ENCODE measurements at regions not wholly inside any gene's neighbourhood (a gene's known extent, or its start where the extent isn't known, plus 50 kb on each side); places are given as distances from the start of the nearest gene placed in this dataset.

DNA sequence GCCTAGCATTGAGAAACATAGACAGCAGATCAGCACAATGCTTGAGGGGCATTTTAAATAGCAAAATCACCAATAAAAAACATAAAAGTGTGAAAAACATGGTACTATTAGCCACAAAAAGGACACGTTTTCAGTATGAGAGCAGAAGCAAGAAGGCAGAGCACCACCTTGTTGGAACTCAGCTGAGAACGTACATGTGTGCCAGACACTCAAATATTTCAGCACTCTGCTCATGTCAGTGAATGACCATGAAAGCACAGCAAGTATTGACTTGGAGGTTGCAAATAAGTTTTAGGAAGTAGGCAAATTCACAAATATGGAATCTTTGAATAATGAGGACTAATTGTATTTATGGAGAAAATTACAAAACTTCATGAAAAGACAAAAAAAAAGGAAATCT, 193.4 kb upstream of the PKN2 start:
- Histone ChIP-seq H3K9me3 (ENCODE audit: control insufficient read depth in 2 of 3, low read length in 3 of 3) (no peaks in the 10 kb centered on the region), H3K4me3 (ENCODE audit: low read length) (no peak overlapping the region), H3K36me3 (ENCODE audit: control insufficient read depth in 2 of 3, insufficient read depth in 3 of 3, low read length in 3 of 3) (no peaks in the 10 kb centered on the region), H3K4me1 (ENCODE audit: control insufficient read depth in 2 of 2, insufficient read depth in 2 of 2, low read length in 2 of 2) (no peaks in the 10 kb centered on the region), H3K27me3 (ENCODE audit: control insufficient read depth in 2 of 2, insufficient read depth in 2 of 2, low read length in 2 of 2) (no peaks in the 10 kb centered on the region), H3K27ac (ENCODE audit: low read depth, low read length) (no peak overlapping the region)
- Mint-ChIP-seq H3K27me3 (peaks cover 0 to 29% (median 7%) of the 10 kb centered on the region in 5 donors), H3K27ac (no peak overlapping the region), H3K36me3 (no peaks in the 10 kb centered on the region), H3K9me3 (no peaks in the 10 kb centered on the region), H3K4me1 (no peaks in the 10 kb centered on the region), H3K4me3 (no peak overlapping the region)
- intact Hi-C loops (cut with micrococcal nuclease): no loop called here
- DNase-seq: no peak
- ATAC-seq: no peak
- ChIA-PET POLR2A (no interaction called here), CTCF (no interaction called here)

DNA sequence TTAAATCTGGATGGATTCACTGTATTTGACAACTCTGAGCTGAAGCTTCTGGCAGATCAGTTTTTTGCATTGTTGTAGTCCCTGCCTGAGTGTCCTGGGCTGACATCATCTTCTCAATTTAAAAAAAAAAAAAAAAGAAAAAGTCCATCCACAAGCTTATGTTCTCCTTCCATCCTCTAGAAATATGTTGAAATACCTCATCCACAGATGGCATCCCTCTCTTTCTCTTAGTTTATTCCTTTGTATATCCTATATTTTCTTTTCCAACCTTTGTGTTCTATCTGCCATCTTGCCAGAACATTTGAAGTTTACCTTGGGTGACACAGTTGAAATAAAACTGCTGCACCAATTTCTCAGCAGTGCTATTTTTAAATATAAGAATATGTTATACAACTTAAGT, 184.4 kb upstream of the PKN2 start:
- no peak for DNase-seq
- POLR2A ChIA-PET: no interaction called here
- Histone ChIP-seq H3K27ac (ENCODE audit: low read depth, low read length) (no peak overlapping the region), H3K9me3 (ENCODE audit: control insufficient read depth in 2 of 3, low read length in 3 of 3) (no peaks in the 10 kb centered on the region), H3K27me3 (ENCODE audit: control insufficient read depth in 2 of 2, insufficient read depth in 2 of 2, low read length in 2 of 2) (no peaks in the 10 kb centered on the region), H3K4me1 (ENCODE audit: control insufficient read depth in 2 of 2, insufficient read depth in 2 of 2, low read length in 2 of 2) (no peaks in the 10 kb centered on the region), H3K4me3 (ENCODE audit: low read length) (no peak overlapping the region), H3K36me3 (ENCODE audit: control insufficient read depth in 2 of 3, insufficient read depth in 3 of 3, low read length in 3 of 3) (no peaks in the 10 kb centered on the region)
- CTCF ChIA-PET: no interaction called here
- intact Hi-C loops (cut with micrococcal nuclease): no loop called here
- Mint-ChIP-seq H3K4me3 (no peak overlapping the region), H3K4me1 (no peaks in the 10 kb centered on the region), H3K9me3 (peaks cover 0 to 3% (median 0%) of the 10 kb centered on the region in 11 donors), H3K36me3 (no peaks in the 10 kb centered on the region), H3K27me3 (peaks cover 0 to 30% (median 8%) of the 10 kb centered on the region in 5 donors), H3K27ac (no peak overlapping the region)
- no peak for ATAC-seq

- ChIA-PET POLR2A (no interaction called here), CTCF (no interaction called here)
- Mint-ChIP-seq H3K9me3 (peaks cover 0 to 6% (median 0%) of the 10 kb centered on the region in 11 donors), H3K36me3 (no peaks in the 10 kb centered on the region), H3K27ac (no peak overlapping the region), H3K4me1 (no peaks in the 10 kb centered on the region), H3K4me3 (no peak overlapping the region), H3K27me3 (peaks cover 0 to 31% (median 11%) of the 10 kb centered on the region in 5 donors)
- DNase-seq (no peak), ATAC-seq (no peak)
- intact Hi-C loops (cut with micrococcal nuclease): no loop called here
- no peaks in the 10 kb centered on the region for H3K36me3 ChIP-seq (ENCODE audit: control insufficient read depth in 2 of 3, insufficient read depth in 3 of 3, low read length in 3 of 3)
- H3K4me1 ChIP-seq (ENCODE audit: control insufficient read depth in 2 of 2, insufficient read depth in 2 of 2, low read length in 2 of 2): no peaks in the 10 kb centered on the region
- no peaks in the 10 kb centered on the region for H3K9me3 ChIP-seq (ENCODE audit: control insufficient read depth in 2 of 3, low read length in 3 of 3)
- H3K27me3 ChIP-seq (ENCODE audit: control insufficient read depth in 2 of 2, insufficient read depth in 2 of 2, low read length in 2 of 2): no peaks in the 10 kb centered on the region
- no peak overlapping the region for H3K27ac ChIP-seq (ENCODE audit: low read depth, low read length)
- H3K4me3 ChIP-seq (ENCODE audit: low read length): no peak overlapping the region
Measured at GRCh38 chr1:88502886-88503285, 181.2 kb upstream of the PKN2 start.

DNA sequence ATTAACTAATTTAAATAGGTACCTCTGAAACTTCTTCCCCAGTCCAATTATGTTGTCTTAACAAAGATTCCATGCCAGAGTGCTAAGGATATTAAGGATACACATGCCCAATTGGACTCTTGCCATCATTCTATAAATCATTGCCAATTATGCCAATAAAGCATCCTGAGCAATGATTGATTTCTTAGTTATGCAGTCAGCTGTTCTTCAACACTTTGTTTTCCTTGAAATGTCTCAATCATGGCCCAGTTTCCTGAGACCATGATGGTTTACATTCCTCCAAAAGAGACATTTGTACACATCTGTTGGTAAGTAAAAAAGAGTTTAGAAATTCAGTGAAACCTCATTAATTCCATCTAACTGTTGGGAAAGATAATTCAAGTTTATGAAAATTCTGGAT, 180.4 kb upstream of the PKN2 start:
- no peak overlapping the region for H3K27ac ChIP-seq (ENCODE audit: low read depth, low read length)
- DNase-seq (no peak), ATAC-seq (no peak)
- H3K4me3 ChIP-seq (ENCODE audit: low read length): no peak overlapping the region
- H3K36me3 Mint-ChIP-seq: no peaks in the 10 kb centered on the region
- no peaks in the 10 kb centered on the region for H3K27me3 ChIP-seq (ENCODE audit: control insufficient read depth in 2 of 2, insufficient read depth in 2 of 2, low read length in 2 of 2)
- H3K36me3 ChIP-seq (ENCODE audit: control insufficient read depth in 2 of 3, insufficient read depth in 3 of 3, low read length in 3 of 3): no peaks in the 10 kb centered on the region
- H3K27me3 Mint-ChIP-seq: peaks cover 0 to 26% (median 11%) of the 10 kb centered on the region in 5 donors
- H3K9me3 ChIP-seq (ENCODE audit: control insufficient read depth in 2 of 3, low read length in 3 of 3): no peaks in the 10 kb centered on the region
- H3K4me1 Mint-ChIP-seq: no peaks in the 10 kb centered on the region
- no peaks in the 10 kb centered on the region for H3K4me1 ChIP-seq (ENCODE audit: control insufficient read depth in 2 of 2, insufficient read depth in 2 of 2, low read length in 2 of 2)
- intact Hi-C loops (cut with micrococcal nuclease): no loop called here
- ChIA-PET POLR2A (no interaction called here), CTCF (no interaction called here)
- no peak overlapping the region for H3K27ac Mint-ChIP-seq
- H3K9me3 Mint-ChIP-seq: peaks cover 0 to 4% (median 0%) of the 10 kb centered on the region in 11 donors
- H3K4me3 Mint-ChIP-seq: no peak overlapping the region

DNA sequence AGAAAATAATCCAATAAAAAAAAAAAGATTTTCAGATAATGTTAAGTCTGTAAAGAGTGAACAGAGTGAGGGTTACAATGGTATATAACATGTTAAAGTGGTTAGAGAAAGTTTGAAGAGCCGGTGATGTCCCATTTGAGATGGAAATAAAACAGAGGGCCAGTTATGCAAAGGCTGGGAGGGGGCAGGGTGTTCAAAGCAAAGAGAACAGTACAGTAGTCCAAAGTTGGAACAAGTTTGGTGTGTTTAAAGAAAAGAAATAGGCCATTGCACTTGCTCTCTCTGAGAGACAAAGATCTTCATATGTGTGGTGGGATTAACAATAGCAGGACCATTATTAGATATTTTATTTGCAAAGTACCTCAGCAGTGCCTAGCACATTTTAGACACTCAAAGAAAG, 179.5 kb upstream of the PKN2 start:
- H3K4me1 ChIP-seq (ENCODE audit: control insufficient read depth in 2 of 2, insufficient read depth in 2 of 2, low read length in 2 of 2): no peaks in the 10 kb centered on the region
- no peaks in the 10 kb centered on the region for H3K4me1 Mint-ChIP-seq
- H3K9me3 Mint-ChIP-seq: peaks cover 0 to 4% (median 0%) of the 10 kb centered on the region in 11 donors
- no peak overlapping the region for H3K4me3 Mint-ChIP-seq
- intact Hi-C loops (cut with micrococcal nuclease): no loop called here
- H3K9me3 ChIP-seq (ENCODE audit: control insufficient read depth in 2 of 3, low read length in 3 of 3): no peaks in the 10 kb centered on the region
- ATAC-seq (no peak), DNase-seq (no peak)
- H3K27me3 ChIP-seq (ENCODE audit: control insufficient read depth in 2 of 2, insufficient read depth in 2 of 2, low read length in 2 of 2): no peaks in the 10 kb centered on the region
- H3K4me3 ChIP-seq (ENCODE audit: low read length): no peak overlapping the region
- no peaks in the 10 kb centered on the region for H3K36me3 ChIP-seq (ENCODE audit: control insufficient read depth in 2 of 3, insufficient read depth in 3 of 3, low read length in 3 of 3)
- H3K36me3 Mint-ChIP-seq: no peaks in the 10 kb centered on the region
- peaks cover 0 to 23% (median 9%) of the 10 kb centered on the region in 5 donors for H3K27me3 Mint-ChIP-seq
- no peak overlapping the region for H3K27ac ChIP-seq (ENCODE audit: low read depth, low read length)
- CTCF ChIA-PET: no interaction called here
- H3K27ac Mint-ChIP-seq: no peak overlapping the region
- POLR2A ChIA-PET: no interaction called here

- Mint-ChIP-seq H3K36me3 (no peaks in the 10 kb centered on the region), H3K27me3 (peaks cover 3 to 23% (median 12%) of the 10 kb centered on the region in 5 donors), H3K9me3 (peaks cover 0 to 4% (median 0%) of the 10 kb centered on the region in 11 donors), H3K4me1 (no peaks in the 10 kb centered on the region), H3K27ac (no peak overlapping the region), H3K4me3 (no peak overlapping the region)
- H3K4me3 ChIP-seq (ENCODE audit: low read length): no peak overlapping the region
- POLR2A ChIA-PET: no interaction called here
- ATAC-seq: no peak
- no peaks in the 10 kb centered on the region for H3K4me1 ChIP-seq (ENCODE audit: control insufficient read depth in 2 of 2, insufficient read depth in 2 of 2, low read length in 2 of 2)
- H3K27ac ChIP-seq (ENCODE audit: low read depth, low read length): no peak overlapping the region
- no peak for DNase-seq
- H3K9me3 ChIP-seq (ENCODE audit: control insufficient read depth in 2 of 3, low read length in 3 of 3): no peaks in the 10 kb centered on the region
- no peaks in the 10 kb centered on the region for H3K27me3 ChIP-seq (ENCODE audit: control insufficient read depth in 2 of 2, insufficient read depth in 2 of 2, low read length in 2 of 2)
- CTCF ChIA-PET: no interaction called here
- intact Hi-C loops (cut with micrococcal nuclease): no loop called here
- H3K36me3 ChIP-seq (ENCODE audit: control insufficient read depth in 2 of 3, insufficient read depth in 3 of 3, low read length in 3 of 3): no peaks in the 10 kb centered on the region
Measured at GRCh38 chr1:88509379-88509778, 174.7 kb upstream of the PKN2 start.

DNA sequence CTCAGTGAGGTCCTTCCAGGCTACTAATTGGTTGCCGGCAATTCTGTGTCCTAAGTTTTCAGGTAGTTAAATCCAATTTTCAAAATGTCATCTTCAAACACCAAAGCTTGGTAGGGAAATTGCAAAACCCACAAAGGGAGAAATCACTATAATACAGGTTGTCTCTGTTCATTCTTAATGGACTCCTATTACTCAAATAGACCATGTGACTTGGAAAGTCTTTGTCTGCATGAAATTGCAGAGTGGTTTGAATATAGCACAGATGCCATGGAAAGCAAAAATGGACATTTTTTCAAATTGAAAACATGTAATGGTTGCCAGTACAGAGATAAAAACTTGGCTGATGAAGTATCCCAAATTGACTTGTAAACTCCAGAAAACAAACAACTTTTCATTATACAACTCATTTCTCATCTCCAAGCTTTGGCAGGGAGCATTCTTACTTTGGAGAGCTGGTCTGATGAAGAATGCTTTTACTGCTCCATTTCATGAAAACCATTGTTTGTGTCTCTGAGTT, 169.5 kb upstream of the PKN2 start:
- CTCF ChIA-PET: no interaction called here
- ATAC-seq (no peak), DNase-seq (no peak)
- POLR2A ChIA-PET: no interaction called here
- Histone ChIP-seq H3K4me3 (ENCODE audit: low read length) (no peak overlapping the region), H3K4me1 (ENCODE audit: control insufficient read depth in 2 of 2, insufficient read depth in 2 of 2, low read length in 2 of 2) (no peaks in the 10 kb centered on the region), H3K27ac (ENCODE audit: low read depth, low read length) (no peak overlapping the region), H3K36me3 (ENCODE audit: control insufficient read depth in 2 of 3, insufficient read depth in 3 of 3, low read length in 3 of 3) (no peaks in the 10 kb centered on the region), H3K9me3 (ENCODE audit: control insufficient read depth in 2 of 3, low read length in 3 of 3) (no peaks in the 10 kb centered on the region), H3K27me3 (ENCODE audit: control insufficient read depth in 2 of 2, insufficient read depth in 2 of 2, low read length in 2 of 2) (no peaks in the 10 kb centered on the region)
- Mint-ChIP-seq H3K27ac (no peak overlapping the region), H3K27me3 (peaks cover 3 to 34% (median 28%) of the 10 kb centered on the region in 5 donors), H3K4me3 (no peak overlapping the region), H3K36me3 (no peaks in the 10 kb centered on the region), H3K9me3 (peaks cover 0 to 2% (median 0%) of the 10 kb centered on the region in 11 donors), H3K4me1 (no peaks in the 10 kb centered on the region)
- intact Hi-C loops (cut with micrococcal nuclease): no loop called here
